H1 (cell line): ENCODE measurements at regions not wholly inside any gene's neighbourhood (a gene's known extent, or its start where the extent isn't known, plus 50 kb on each side); places are given as distances from the start of the nearest gene placed in this dataset.

Experiments used
- CTCF ChIA-PET: fragments of 300-600 bp; sonication (Branson Sonifier 250); formaldehyde crosslinking; loops from one replicate; lab custom pipeline; 2021; ENCODE audit not compliant: partially characterized antibody; lab: Charles Lee
- POLR2A ChIA-PET: fragments of 300-600 bp; sonication (Branson Sonifier 250); formaldehyde crosslinking; loops from one replicate; lab custom pipeline; 2021; ENCODE audit warnings: inconsistent platforms; ENCODE audit not compliant: partially characterized antibody; lab: Charles Lee
- DNase-seq, 2 experiments: peaks; one replicate each; pipeline versions ENCODE4 v3.0.0 to v3.0.0-alpha.2; 2010 to 2022; ENCODE audit warnings: low spot score in 2 of 2, low read depth in 1 of 2, mixed read lengths in 1 of 2
- FAIRE-seq: peaks from 2 replicates; lab custom pipeline; 2011; peaks lifted over from hg19 to GRCh38; lab: Jason Lieb, UNC
- H2AFZ ChIP-seq: 2 replicates; pipeline ENCODE4 v1.8.1; 2012; ENCODE audit warnings: low read length, inconsistent platforms
- H2AK5ac ChIP-seq: 2 replicates; pipeline ENCODE4 v1.6.1; 2013; ENCODE audit warnings: low read depth, low read length
- H2BK120ac ChIP-seq: replicated peaks from 2 replicates; pipeline ENCODE3; 2013; ENCODE audit warnings: low read depth, low read length, inconsistent platforms
- H2BK12ac ChIP-seq: 2 replicates; pipeline ENCODE4 v1.6.1; 2013; ENCODE audit warnings: low read depth, low read length
- H2BK15ac ChIP-seq: 2 replicates; pipeline ENCODE4 v1.6.1; 2013; ENCODE audit warnings: low read length
- H2BK20ac ChIP-seq: 2 replicates; pipeline ENCODE4 v1.6.1; 2013; ENCODE audit warnings: low read length
- H2BK5ac ChIP-seq: 2 replicates; pipeline ENCODE4 v1.6.1; 2013; ENCODE audit warnings: low read depth, low read length
- H3K14ac ChIP-seq: 2 replicates; pipeline ENCODE4 v1.6.1; 2013; ENCODE audit warnings: inconsistent platforms; ENCODE audit not compliant: insufficient read length
- H3K18ac ChIP-seq: 2 replicates; pipeline ENCODE4 v1.6.1; 2013; ENCODE audit warnings: low read length; ENCODE audit errors: extremely low read depth
- H3K23ac ChIP-seq: 2 replicates; pipeline ENCODE4 v1.6.1; 2013; ENCODE audit warnings: inconsistent platforms; ENCODE audit not compliant: insufficient read length
- H3K23me2 ChIP-seq: 2 replicates; pipeline ENCODE4 v1.6.1; 2013; ENCODE audit warnings: low read depth, low read length
- H3K27ac ChIP-seq: 2 replicates; pipeline ENCODE4 v1.6.1; 2011; ENCODE audit warnings: low read depth, low read length, inconsistent platforms
- H3K27me3 ChIP-seq, 4 experiments: replicated peaks in 1 of 4; 1 replicate in 1 of 4; 2 replicates in 3 of 4; pipeline versions ENCODE4 v1.6.1 to v1.8.1; 2011 to 2013; ENCODE audit warnings: low read length in 3 of 4, mild to moderate bottlenecking in 3 of 4, inconsistent platforms in 2 of 4, mixed read lengths in 2 of 4, moderate library complexity in 1 of 4; ENCODE audit not compliant: control insufficient read depth in 3 of 4, insufficient read depth in 3 of 4; ENCODE audit errors: extremely low read depth in 1 of 4
- H3K36me3 ChIP-seq, 4 experiments: 2 replicates each; pipeline versions ENCODE4 v1.6.1 to v1.8.1; 2011 to 2013; ENCODE audit warnings: mild to moderate bottlenecking in 4 of 4, low read length in 3 of 4, moderate library complexity in 2 of 4, control low read depth in 1 of 4, inconsistent platforms in 1 of 4; ENCODE audit not compliant: insufficient read depth in 4 of 4, control insufficient read depth in 2 of 4
- H3K4ac ChIP-seq: replicated peaks from 2 replicates; pipeline ENCODE3; 2013; ENCODE audit warnings: low read length, low read depth, mixed read lengths, inconsistent platforms; ENCODE audit not compliant: insufficient read length
- H3K4me1 ChIP-seq, 4 experiments: replicated peaks in 1 of 4; 1 replicate in 1 of 4; 2 replicates in 3 of 4; pipeline versions ENCODE4 v1.6.1 to v1.8.1; 2011 to 2013; ENCODE audit warnings: low read length in 3 of 4, inconsistent platforms in 2 of 4, mixed read lengths in 1 of 4; ENCODE audit not compliant: insufficient read depth in 4 of 4, control insufficient read depth in 3 of 4
- H3K4me2 ChIP-seq, 2 experiments: 2 replicates each; pipeline versions ENCODE4 v1.6.1 to v1.8.1; 2011 to 2013; ENCODE audit warnings: low read depth in 2 of 2, low read length in 2 of 2, control low read depth in 1 of 2, inconsistent platforms in 1 of 2, mild to moderate bottlenecking in 1 of 2; ENCODE audit not compliant: insufficient read depth in 1 of 2
- H3K4me3 ChIP-seq, 4 experiments: fragments of 200-600, 300-600 bp in 1 of 4; sonication (generic), shearing (Covaris generic), sonication (Bioruptor Twin) in 1 of 4; 2 replicates each; pipeline versions ENCODE4 v1.5.1 to v1.8.1; 2011 to 2016; ENCODE audit warnings: low read length in 4 of 4, low read depth in 3 of 4, control low read depth in 2 of 4, inconsistent platforms in 2 of 4, mild to moderate bottlenecking in 2 of 4, mixed read lengths in 1 of 4, moderate library complexity in 1 of 4; ENCODE audit not compliant: insufficient read depth in 2 of 4; ENCODE audit errors: extremely low read depth in 1 of 4
- H3K56ac ChIP-seq: replicated peaks from 2 replicates; pipeline ENCODE3; 2013; ENCODE audit warnings: low read depth, mild to moderate bottlenecking, mixed read lengths, low read length, inconsistent platforms; ENCODE audit not compliant: insufficient read length
- H3K79me1 ChIP-seq: 2 replicates; pipeline ENCODE4 v1.6.1; 2013; ENCODE audit warnings: low read depth, low read length, control low read depth
- H3K79me2 ChIP-seq, 2 experiments: 2 replicates each; pipeline versions ENCODE4 v1.6.1 to v1.8.1; 2012 to 2013; ENCODE audit warnings: low read length in 2 of 2, mild to moderate bottlenecking in 2 of 2, inconsistent platforms in 1 of 2; ENCODE audit not compliant: insufficient read depth in 2 of 2, control insufficient read depth in 1 of 2
- H3K9ac ChIP-seq, 4 experiments: replicated peaks in 1 of 4; 1 replicate in 1 of 4; 2 replicates in 3 of 4; pipeline versions ENCODE4 v1.6.1 to v1.8.1; 2011 to 2013; ENCODE audit warnings: low read depth in 3 of 4, low read length in 3 of 4, control low read depth in 2 of 4, mild to moderate bottlenecking in 2 of 4, moderate library complexity in 2 of 4, inconsistent platforms in 1 of 4; ENCODE audit errors: extremely low read depth in 1 of 4
- H3K9me3 ChIP-seq, 2 experiments: 2 replicates each; pipeline versions ENCODE4 v1.6.1 to v1.8.1; 2012 to 2013; ENCODE audit warnings: mild to moderate bottlenecking in 2 of 2, moderate library complexity in 2 of 2, control low read depth in 1 of 2, inconsistent platforms in 1 of 2, low read depth in 1 of 2, low read length in 1 of 2, mixed read lengths in 1 of 2; ENCODE audit not compliant: insufficient read depth in 2 of 2
- H4K20me1 ChIP-seq, 2 experiments: replicated peaks in 1 of 2; 2 replicates each; pipeline versions ENCODE3 to v1.8.1; 2011 to 2013; ENCODE audit warnings: inconsistent platforms in 2 of 2, low read length in 2 of 2, mild to moderate bottlenecking in 1 of 2; ENCODE audit not compliant: insufficient read depth in 2 of 2, control insufficient read depth in 1 of 2
- H4K5ac ChIP-seq: 2 replicates; pipeline ENCODE4 v1.6.1; 2013; ENCODE audit warnings: low read length, low read depth, mixed read lengths, inconsistent platforms; ENCODE audit not compliant: insufficient read length
- H4K8ac ChIP-seq: 2 replicates; pipeline ENCODE4 v1.8.0; 2013; ENCODE audit warnings: mild to moderate bottlenecking, moderate library complexity, low read length, inconsistent platforms; ENCODE audit not compliant: insufficient read depth; ENCODE audit errors: extremely low read depth
- H4K91ac ChIP-seq: replicated peaks from 2 replicates; pipeline ENCODE3; 2013; ENCODE audit warnings: low read length, mixed read lengths, inconsistent platforms; ENCODE audit not compliant: insufficient read length
- KDM4A ChIP-seq: IDR thresholded peaks from one replicate; pipeline ENCODE4 v1.7.1; 2012; ENCODE audit warnings: low read depth, mild to moderate bottlenecking, moderate library complexity, low read length, inconsistent platforms; ENCODE audit not compliant: severe bottlenecking
- RNF2 ChIP-seq: fragments of 200-900, 300-1000 bp; sonication (generic); IDR thresholded peaks from 2 replicates; pipeline ENCODE4 v1.7.1; 2016; ENCODE audit warnings: borderline replicate concordance, low read depth, mild to moderate bottlenecking, antibody characterized with exemption, low read length; ENCODE audit not compliant: poor library complexity, severe bottlenecking; ENCODE audit errors: missing control alignments
- TBP ChIP-seq: IDR thresholded peaks from 2 replicates; pipeline ENCODE4 v1.6.1; 2011; ENCODE audit warnings: low read depth, low read length, improper control_type of control experiment
- WGBS, 2 experiments: shearing (Covaris generic) in 1 of 2; methylation state at CpG; one replicate each; pipeline versions ENCODE4 v1.1.6 to v1.1.7; 2013 to 2015; ENCODE audit warnings: low lambda C conversion rate in 2 of 2, mixed read lengths in 2 of 2, inconsistent platforms in 1 of 2, low coverage in 1 of 2, missing lambda C conversion rate in 1 of 2; ENCODE audit not compliant: insufficient replicate concordance in 2 of 2, insufficient coverage in 1 of 2, insufficient read length in 1 of 2; ENCODE audit errors: extremely low coverage in 1 of 2, missing lambda C conversion rate in 1 of 2; 5-methylcytosine and 5-hydroxymethylcytosine counted together

DNA sequence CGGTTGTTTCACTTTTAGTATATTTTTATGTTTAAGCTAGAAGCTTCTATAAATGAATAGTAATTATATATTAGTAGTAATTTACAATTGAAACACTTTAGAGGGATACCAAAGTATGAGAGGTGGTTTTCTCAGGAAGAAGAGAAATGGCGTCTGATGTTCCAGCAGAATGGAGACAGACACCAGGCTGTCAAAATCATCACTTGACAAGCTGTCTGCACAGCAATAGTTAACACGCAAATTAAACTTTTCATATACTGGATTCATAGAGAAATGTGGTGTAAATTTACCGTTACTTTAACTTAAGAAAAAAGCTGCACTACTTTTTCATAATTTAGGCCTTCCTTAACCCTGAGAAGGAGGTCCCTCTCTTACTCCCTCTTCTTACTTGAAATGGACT lies 82.6 kb downstream of the FAM217A start:
- no peaks in the 10 kb centered on the region for H3K79me1 ChIP-seq
- FAIRE-seq (no peak), DNase-seq (no peak)
- no peak overlapping the region for H3K4ac ChIP-seq
- H3K4me2 ChIP-seq, result no peak overlapping the region
- H3K4me1 ChIP-seq, result peaks cover 0 to 6% (median 2%) of the 10 kb centered on the region in 4 experiments; a peak in 2 of 7 replicates
- no peak overlapping the region for H3K23ac ChIP-seq
- no peak overlapping the region for H3K27ac ChIP-seq
- H2AK5ac ChIP-seq, result no peak overlapping the region
- no peak overlapping the region for H2BK12ac ChIP-seq
- H2BK5ac ChIP-seq, result no peak overlapping the region
- CTCF ChIA-PET, result interaction anchor here (0.6 to 2.5 kb wide), 6 partner anchors 9 to 997 kb away, joined by 3 to 17 read pairs (median 4); partner anchors contain the start of genes FAM50B and NQO2
- H3K56ac ChIP-seq, result no peak overlapping the region
- WGBS, 2 experiments, result 93% methylated on average over 4 of the region's 4 CpGs; no CpG with 5 or more reads in 1 of the 2 experiments
- H3K18ac ChIP-seq, result no peak overlapping the region
- no peak overlapping the region for H3K4me3 ChIP-seq
- H4K5ac ChIP-seq, result no peak overlapping the region
- no peak overlapping the region for H2AFZ ChIP-seq
- no peak overlapping the region for H2BK15ac ChIP-seq
- no peak overlapping the region for H3K14ac ChIP-seq
- no peak overlapping the region for H4K8ac ChIP-seq
- H2BK120ac ChIP-seq, result no peak overlapping the region
- no peak overlapping the region for H3K9ac ChIP-seq
- no peaks in the 10 kb centered on the region for H3K9me3 ChIP-seq
- H3K79me2 ChIP-seq, result peaks cover 0 to 15% of the 10 kb centered on the region in 2 experiments; a peak in 1 of 4 replicates
- no peaks in the 10 kb centered on the region for H3K36me3 ChIP-seq
- no peak overlapping the region for H4K91ac ChIP-seq
- H2BK20ac ChIP-seq, result no peak overlapping the region
- H3K23me2 ChIP-seq, result no peaks in the 10 kb centered on the region
- peaks cover 0 to 7% of the 10 kb centered on the region in 2 experiments for H4K20me1 ChIP-seq
- TF ChIP-seq RNF2 (no peak), TBP (no peak), KDM4A (no peak)
- no peaks in the 10 kb centered on the region for H3K27me3 ChIP-seq
- POLR2A ChIA-PET, result interaction anchor here (1.2 kb wide), 1 partner anchor 22 kb away, joined by 3 read pairs; no protein-coding TSS in a partner anchor
